ENCODE measurements at regions not wholly inside any gene's neighbourhood (a gene's known extent, or its start where the extent isn't known, plus 50 kb on each side); places are given as distances from the start of the nearest gene placed in this dataset.
"Not testable (repeated sequence)": the region's sequence is repeated elsewhere in the genome, so short reads cannot be mapped to it uniquely, and the experiment has no call there.

GRCh38 chr5:15183520-15183919 lies 311.9 kb upstream of the ANKH start:
- no peak for DNase-seq

- DNase-seq = no peak
These were observed 298.6 kb upstream of the ANKH start for GRCh38 chr5:15170173-15170572.

- no peak for DNase-seq
These were observed 296.8 kb upstream of the ANKH start for GRCh38 chr5:15168358-15168757.

- no peak for DNase-seq
These were observed 288.5 kb upstream of the ANKH start for GRCh38 chr5:15160091-15160490.

- DNase-seq = no peak
These were observed 288.0 kb upstream of the ANKH start for GRCh38 chr5:15159606-15160005.

GRCh38 chr5:15142458-15142857 lies 270.9 kb upstream of the ANKH start:
- no peak for DNase-seq

GRCh38 chr5:15137414-15137813 lies 265.8 kb upstream of the ANKH start:
- DNase-seq = no peak

- DNase-seq = no peak
These were observed 264.1 kb upstream of the ANKH start for GRCh38 chr5:15135661-15136060.

GRCh38 chr5:15133456-15133965 lies 261.9 kb upstream of the ANKH start:
- no peak for DNase-seq

GRCh38 chr5:15132816-15133405 lies 261.3 kb upstream of the ANKH start:
- no peak for DNase-seq

GRCh38 chr5:15131909-15132308 lies 260.3 kb upstream of the ANKH start:
- no peak for DNase-seq

- no peak for DNase-seq
These were observed 253.4 kb upstream of the ANKH start for GRCh38 chr5:15124871-15125568.

GRCh38 chr5:15124461-15124860 lies 252.9 kb upstream of the ANKH start:
- DNase-seq = no peak

- DNase-seq = no peak
These were observed 246.1 kb upstream of the ANKH start for GRCh38 chr5:15117688-15118087.

- no peak for DNase-seq
These were observed 245.4 kb upstream of the ANKH start for GRCh38 chr5:15116996-15117395.

- no peak for DNase-seq
These were observed 235.1 kb upstream of the ANKH start for GRCh38 chr5:15106530-15107283.

GRCh38 chr5:15105799-15106393 lies 234.3 kb upstream of the ANKH start:
- DNase-seq = no peak

- no peak for DNase-seq
These were observed 232.3 kb upstream of the ANKH start for GRCh38 chr5:15103864-15104263.

GRCh38 chr5:15103130-15103529 lies 231.6 kb upstream of the ANKH start:
- DNase-seq = no peak

- no peak for DNase-seq
These were observed 226.0 kb upstream of the ANKH start for GRCh38 chr5:15097552-15097951.

- DNase-seq = not testable (repeated sequence)
These were observed 225.1 kb upstream of the ANKH start for GRCh38 chr5:15096686-15097085.

- DNase-seq = no peak
These were observed 221.2 kb upstream of the ANKH start for GRCh38 chr5:15092801-15093200.

GRCh38 chr5:15085671-15086070 lies 214.1 kb upstream of the ANKH start:
- no peak for DNase-seq

- no peak for DNase-seq
These were observed 210.5 kb upstream of the ANKH start for GRCh38 chr5:15082096-15082495.
